ENCODE measurements at regions not wholly inside any gene's neighbourhood (a gene's known extent, or its start where the extent isn't known, plus 50 kb on each side); places are given as distances from the start of the nearest gene placed in this dataset.

GRCh38 chr15:91795235-91795634 lies 58.3 kb upstream of the SLCO3A1 start:
- TF ChIP-seq FOSL1 (IDR thresholded peaks at IDR 0.05; ENCODE audit: low read depth) (no peak), CTCF (IDR thresholded peaks at IDR 0.05 in 2 of 3, conservative IDR thresholded peaks at IDR 0.05 in 1 of 3; ENCODE audit: borderline replicate concordance in 1 of 3, insufficient read depth in 1 of 3, low read depth in 2 of 3, low read length in 2 of 3) (no peak), POLR2A (IDR thresholded peaks at IDR 0.05; ENCODE audit: borderline replicate concordance, extremely low read depth, insufficient read depth, insufficient read length) (no peak), POLR2AphosphoS5 (IDR thresholded peaks at IDR 0.05; ENCODE audit: low read depth, low read length) (no peak), REST (IDR thresholded peaks at IDR 0.05; ENCODE audit: low read depth) (no peak), RAD21 (IDR thresholded peaks at IDR 0.05; ENCODE audit: low read depth) (no peak), TCF7L2 (IDR thresholded peaks at IDR 0.05; ENCODE audit: borderline replicate concordance, extremely low read depth, insufficient read depth, insufficient read length) (no peak), YY1 (IDR thresholded peaks at IDR 0.05; ENCODE audit: extremely low read depth, insufficient replicate concordance, low read depth, low read length) (no peak), CEBPB (IDR thresholded peaks at IDR 0.05; ENCODE audit: low read depth) (no peak), SIN3A (IDR thresholded peaks at IDR 0.05; ENCODE audit: low read depth) (no peak), EZH2 (IDR thresholded peaks at IDR 0.05) (no peak), ZNF274 (IDR thresholded peaks at IDR 0.05; ENCODE audit: low read depth, low read length) (no peak)

All from HCT116 (cell line).